Heart right ventricle (tissue), 16 donors: ENCODE measurements at regions not wholly inside any gene's neighbourhood (a gene's known extent, or its start where the extent isn't known, plus 50 kb on each side); places are given as distances from the start of the nearest gene placed in this dataset.

ENCODE experiments used
- ATAC-seq, 8 donors: fragments of 200-7000 bp; cut with Tn5 transposase; one replicate each; pipeline ENCODE4 v1.9.1; 2020; ENCODE audit warnings: mild to moderate bottlenecking in 8 of 8, moderate library complexity in 8 of 8, moderate number of reproducible peaks in 1 of 8
- DNase-seq, 2 donors: peaks; one replicate each; pipeline ENCODE4 v3.0.0-alpha.2; 2020
- H3K27ac ChIP-seq, 10 donors: fragments of 200-600 bp; sonication (generic) in 2 of 10; one replicate each; pipeline versions ENCODE4 v1.5.0 to v1.8.0; 2020 to 2022; ENCODE audit warnings: mild to moderate bottlenecking in 3 of 10
- H3K27me3 ChIP-seq, 7 donors: fragments of 200-600 bp; one replicate each; pipeline ENCODE4 v1.8.0; 2021 to 2022; ENCODE audit warnings: mild to moderate bottlenecking in 2 of 7
- H3K36me3 ChIP-seq, 9 donors: fragments of 200-600 bp; sonication (generic) in 1 of 9; one replicate each; pipeline versions ENCODE4 v1.5.0 to v1.8.0; 2020 to 2022; ENCODE audit warnings: mild to moderate bottlenecking in 2 of 9
- H3K4me1 ChIP-seq, 9 donors: fragments of 200-600 bp; sonication (generic) in 1 of 9; one replicate each; pipeline versions ENCODE4 v1.5.0 to v1.8.0; 2020 to 2022; ENCODE audit warnings: mild to moderate bottlenecking in 4 of 9
- H3K4me3 ChIP-seq, 10 donors: fragments of 200-600 bp; sonication (generic) in 2 of 10; one replicate each; pipeline versions ENCODE4 v1.5.0 to v1.8.0; 2020 to 2022; ENCODE audit warnings: mild to moderate bottlenecking in 7 of 10, moderate library complexity in 2 of 10
- H3K9me3 ChIP-seq, 11 donors: fragments of 200-600 bp in 10 of 11; sonication (generic) in 2 of 11; one replicate each; pipeline versions ENCODE4 v1.5.0 to v1.8.0; 2013 to 2022; ENCODE audit warnings: mild to moderate bottlenecking in 2 of 11, control low read depth in 1 of 11, moderate library complexity in 1 of 11
- CTCF ChIP-seq, 9 donors: fragments of 200-600 bp; sonication (generic) in 2 of 9; IDR thresholded peaks; one replicate each; pipeline versions ENCODE4 v1.5.0 to v1.8.0; 2021 to 2022; ENCODE audit warnings: antibody characterized with exemption in 9 of 9, mild to moderate bottlenecking in 5 of 9, moderate library complexity in 1 of 9
- WGBS, 2 donors: extraction: QIAGEN DNeasy Blood & Tissue Kit; methylation state at CpG; one replicate each; pipeline ENCODE4 v1.1.7; 2013; ENCODE audit warnings: inconsistent platforms in 1 of 2; 5-methylcytosine and 5-hydroxymethylcytosine counted together
- intact Hi-C, 10 donors: fragments of 100-400 bp; cut with DNase I; formaldehyde crosslinking; loops; one replicate each; pipeline versions ENCODE4 v1.11.1 to v1.14.2; 2022
- donor health status: Arrhythmogenic right ventricular cardiomyopathy.
- donor health status: ischemic (EF 13 %, LVEDD 7.1; RV severe dilation, severe dysfunction).
- donor health status: healthy with polysubstance abuse.
- donor health status: DM: no; HTN: yes; CAD: no.
- donor health status: DM: no; HTN: no; CAD: no.
- donor health status: ischemic (EF 25% LVEDD 6.9; RV normal size, moderate dysfunction).
- donor health status: ischemic (EF 25% LVEDD 5.7; RV mildly dilated, moderate dysfunction).
- donor health status: healthy.
- donor health status: DM: yes; HTN: yes; CAD: no.
- donor health status: Ischemic cardiomyopathy.
- donor health status: ischemic (EF 35%, LVEDD 5.7; RV mildly dilated, moderate dysfunction).
- donor health status: nonischemic (EF 11% LVEDD 7.7; RV severe dilation, severe dysfunction).
- donor health status: DM: yes; HTN: yes; CAD: no.
- donor health status: PGD.
- donor health status: ischemic (EF 29% LVEDD 5.4; RV normal size, mild dysfunction).
- donor health status: nonischemic (EF 23%, LVEDD 6.1; RV moderate dilation, normal function).

- 93 to 97% methylated on average over 1 of the region's 1 CpG for WGBS, 2 donors
- ATAC-seq = no peak
- no peak for DNase-seq
- no peaks in the 10 kb centered on the region for H3K36me3 ChIP-seq
- no peak overlapping the region for H3K27ac ChIP-seq
- H3K9me3 ChIP-seq = peaks cover 0 to 29% (median 20%) of the 10 kb centered on the region in 11 donors
- peaks cover 0 to 5% (median 0%) of the 10 kb centered on the region in 9 donors for H3K4me1 ChIP-seq
- no peaks in the 10 kb centered on the region for H3K27me3 ChIP-seq
- H3K4me3 ChIP-seq = no peak overlapping the region
- intact Hi-C loops = no loop called here
- TF ChIP-seq CTCF (IDR thresholded peaks at IDR 0.05) = no peak
Measured at GRCh38 chr18:56044239-56044638, 456.2 kb upstream of the TCF4 start.

DNA sequence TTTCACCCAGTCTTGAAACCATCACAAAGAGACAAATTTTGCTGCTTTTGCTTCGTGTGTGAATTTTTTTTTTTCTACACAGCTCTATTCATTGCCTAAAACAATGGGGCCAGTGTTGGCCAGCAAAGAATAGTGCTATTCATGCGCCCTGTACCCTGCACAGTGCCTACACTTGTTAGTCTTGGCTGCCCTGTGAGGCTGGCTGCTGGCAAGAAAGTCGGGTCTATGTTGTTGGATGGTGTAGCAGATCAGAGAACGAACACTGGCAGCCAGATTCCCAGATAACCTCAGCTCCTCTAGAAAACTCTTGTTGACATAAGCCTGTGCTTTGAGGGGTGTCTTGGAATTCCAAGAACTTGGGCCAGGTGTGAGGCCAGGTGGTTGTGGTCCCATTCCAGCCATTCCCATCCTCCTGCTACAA is 455.7 kb upstream of the TCF4 start:
- Histone ChIP-seq H3K36me3 (no peaks in the 10 kb centered on the region), H3K4me3 (no peak overlapping the region), H3K9me3 (peaks cover 0 to 23% (median 14%) of the 10 kb centered on the region in 11 donors), H3K27me3 (no peaks in the 10 kb centered on the region), H3K4me1 (peaks cover 0 to 5% (median 0%) of the 10 kb centered on the region in 9 donors), H3K27ac (no peak overlapping the region)
- no peak for TF ChIP-seq CTCF (IDR thresholded peaks at IDR 0.05)
- WGBS, 2 donors = 58 to 70% methylated on average over 4 of the region's 4 CpGs
- intact Hi-C loops = loop anchor here in 1 of 10 donors (2.0 kb wide), 1 partner anchor 33 kb away; no protein-coding TSS in a partner anchor
- ATAC-seq (peak in 4 of 8 donors; percentile 58 to 75 (median 70)), DNase-seq (no peak)

GRCh38 chr18:56042915-56043536 is 455.0 kb upstream of the TCF4 start:
- Histone ChIP-seq H3K27ac (no peak overlapping the region), H3K4me1 (peaks cover 0 to 5% (median 0%) of the 10 kb centered on the region in 9 donors), H3K4me3 (no peak overlapping the region), H3K9me3 (peaks cover 0 to 17% (median 8%) of the 10 kb centered on the region in 11 donors), H3K36me3 (no peaks in the 10 kb centered on the region), H3K27me3 (no peaks in the 10 kb centered on the region)
- no peak for DNase-seq
- WGBS, 2 donors = 80 to 84% methylated on average over 2 of the region's 2 CpGs
- ATAC-seq = no peak
- no peak for TF ChIP-seq CTCF (IDR thresholded peaks at IDR 0.05)
- intact Hi-C loops = loop anchor here in 1 of 10 donors (2.0 kb wide), 1 partner anchor 34 kb away; no protein-coding TSS in a partner anchor

DNA sequence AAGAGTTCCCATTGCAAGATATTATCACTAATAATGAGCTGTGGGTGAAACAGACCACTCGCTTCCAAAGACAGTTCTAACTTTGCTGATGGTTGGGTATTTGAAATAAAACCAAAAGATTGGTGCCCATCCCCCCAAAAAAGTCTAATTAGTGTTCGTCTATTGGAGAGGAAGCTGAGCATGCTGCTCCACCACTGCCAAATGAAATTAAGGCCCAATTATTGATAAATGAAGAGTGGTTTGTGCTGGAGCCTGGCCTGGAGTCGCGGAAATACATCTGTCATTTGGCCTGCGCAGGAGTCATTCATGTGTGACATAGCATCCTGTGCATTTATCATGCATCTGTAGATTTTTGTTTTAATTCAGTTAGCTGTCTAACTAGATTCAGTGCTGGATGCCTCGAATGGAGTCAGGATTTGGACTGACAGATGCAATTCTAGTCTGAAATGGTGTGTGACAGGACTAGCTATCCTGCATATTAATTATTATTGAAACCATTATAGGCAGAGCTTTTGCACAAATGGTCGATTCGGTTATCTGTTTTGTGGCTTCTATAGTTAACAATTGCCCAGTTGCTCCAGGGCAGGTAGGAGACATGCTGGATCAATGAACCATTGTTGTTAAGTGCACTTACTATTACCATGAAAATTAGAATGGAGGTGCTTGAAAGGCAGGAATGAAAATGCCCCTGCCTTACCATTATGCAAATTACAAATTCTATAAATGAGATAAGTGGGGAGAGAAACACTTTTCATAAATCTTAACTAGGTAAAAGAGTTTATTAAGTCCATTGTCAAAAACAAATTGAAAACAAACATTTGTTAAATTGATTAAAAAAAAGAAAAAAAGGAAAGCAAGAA is 450.4 kb upstream of the TCF4 start:
- WGBS, 2 donors = 87 to 88% methylated on average over 8 of the region's 8 CpGs
- ATAC-seq = no peak
- no peak overlapping the region for H3K4me3 ChIP-seq

More for the DNA sequence above, 450.4 kb upstream of the TCF4 start:
- peaks cover 0 to 3% (median 0%) of the 10 kb centered on the region in 9 donors for H3K4me1 ChIP-seq
- H3K9me3 ChIP-seq = peaks cover 0 to 9% (median 0%) of the 10 kb centered on the region in 11 donors
- no peak overlapping the region for H3K27ac ChIP-seq
- TF ChIP-seq CTCF (IDR thresholded peaks at IDR 0.05) = no peak
- intact Hi-C loops = no loop called here
- DNase-seq = no peak
- no peaks in the 10 kb centered on the region for H3K36me3 ChIP-seq
- H3K27me3 ChIP-seq = no peaks in the 10 kb centered on the region
